ENCODE measurements at regions not wholly inside any gene's neighbourhood (a gene's known extent, or its start where the extent isn't known, plus 50 kb on each side); places are given as distances from the start of the nearest gene placed in this dataset.

DNA sequence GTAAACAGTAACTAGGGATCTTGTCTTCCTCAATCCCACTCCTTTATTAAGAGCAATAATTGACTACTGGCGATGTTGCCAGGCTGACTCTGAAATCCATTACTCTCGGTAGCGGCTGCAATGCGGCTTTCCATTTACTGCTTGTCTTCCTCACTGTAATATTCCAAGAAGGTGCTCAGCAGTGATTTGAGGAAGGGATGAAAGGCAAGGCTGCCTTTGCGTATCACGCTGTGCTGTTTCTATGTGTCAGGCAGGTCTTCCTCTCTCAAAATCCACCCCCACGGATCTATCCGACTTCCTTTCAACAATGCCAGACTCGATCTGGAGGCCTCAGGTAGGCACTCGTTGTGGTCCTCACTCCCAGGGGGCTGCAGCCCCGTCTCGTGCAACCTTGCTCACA is 261.4 kb upstream of the CDH4 start:
- CTCF ChIA-PET: no interaction called here
- no peaks in the 10 kb centered on the region for H3K27me3 ChIP-seq (ENCODE audit: insufficient read depth)
- H3K4me1 ChIP-seq (ENCODE audit: control insufficient read depth in 1 of 2, insufficient read depth in 2 of 2, low read depth in 1 of 2, low read length in 1 of 2): no peaks in the 10 kb centered on the region
- H3K36me3 ChIP-seq (replicated peaks in 1 of 2; ENCODE audit: control insufficient read depth in 1 of 2, insufficient read depth in 2 of 2, low read length in 1 of 2): no peaks in the 10 kb centered on the region
- H3K9me3 ChIP-seq: no peaks in the 10 kb centered on the region
- no peak overlapping the region for H3K9ac ChIP-seq
- WGBS (ENCODE audit: low lambda C conversion rate): 52% methylated on average over 12 of the region's 12 CpGs
- POLR2A ChIA-PET: no interaction called here
- H3F3A ChIP-seq (replicated peaks; ENCODE audit: insufficient read depth): no peaks in the 10 kb centered on the region
- no peak overlapping the region for H3K4me2 ChIP-seq
- no peak overlapping the region for H3K27ac ChIP-seq (ENCODE audit: low read depth in 2 of 2, low read length in 1 of 2)
- no peaks in the 10 kb centered on the region for H3K79me2 ChIP-seq (ENCODE audit: insufficient read depth)
- no peaks in the 10 kb centered on the region for H4K20me1 ChIP-seq (ENCODE audit: insufficient read depth)
- TF ChIP-seq MXI1 (IDR thresholded peaks at IDR 0.05; ENCODE audit: low read depth, low read length): no peak
- no peak for TF ChIP-seq CHD2 (IDR thresholded peaks at IDR 0.05; ENCODE audit: low read length, partially characterized antibody)
- TF ChIP-seq TEAD4 (IDR thresholded peaks at IDR 0.05; ENCODE audit: borderline replicate concordance, insufficient read depth): no peak
- TF ChIP-seq, protein P1, sequence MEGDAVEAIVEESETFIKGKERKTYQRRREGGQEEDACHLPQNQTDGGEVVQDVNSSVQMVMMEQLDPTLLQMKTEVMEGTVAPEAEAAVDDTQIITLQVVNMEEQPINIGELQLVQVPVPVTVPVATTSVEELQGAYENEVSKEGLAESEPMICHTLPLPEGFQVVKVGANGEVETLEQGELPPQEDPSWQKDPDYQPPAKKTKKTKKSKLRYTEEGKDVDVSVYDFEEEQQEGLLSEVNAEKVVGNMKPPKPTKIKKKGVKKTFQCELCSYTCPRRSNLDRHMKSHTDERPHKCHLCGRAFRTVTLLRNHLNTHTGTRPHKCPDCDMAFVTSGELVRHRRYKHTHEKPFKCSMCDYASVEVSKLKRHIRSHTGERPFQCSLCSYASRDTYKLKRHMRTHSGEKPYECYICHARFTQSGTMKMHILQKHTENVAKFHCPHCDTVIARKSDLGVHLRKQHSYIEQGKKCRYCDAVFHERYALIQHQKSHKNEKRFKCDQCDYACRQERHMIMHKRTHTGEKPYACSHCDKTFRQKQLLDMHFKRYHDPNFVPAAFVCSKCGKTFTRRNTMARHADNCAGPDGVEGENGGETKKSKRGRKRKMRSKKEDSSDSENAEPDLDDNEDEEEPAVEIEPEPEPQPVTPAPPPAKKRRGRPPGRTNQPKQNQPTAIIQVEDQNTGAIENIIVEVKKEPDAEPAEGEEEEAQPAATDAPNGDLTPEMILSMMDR (IDR thresholded peaks at IDR 0.05): no peak
- TF ChIP-seq RCOR1 (IDR thresholded peaks at IDR 0.05; ENCODE audit: low read length): no peak
- TF ChIP-seq, protein P2, sequence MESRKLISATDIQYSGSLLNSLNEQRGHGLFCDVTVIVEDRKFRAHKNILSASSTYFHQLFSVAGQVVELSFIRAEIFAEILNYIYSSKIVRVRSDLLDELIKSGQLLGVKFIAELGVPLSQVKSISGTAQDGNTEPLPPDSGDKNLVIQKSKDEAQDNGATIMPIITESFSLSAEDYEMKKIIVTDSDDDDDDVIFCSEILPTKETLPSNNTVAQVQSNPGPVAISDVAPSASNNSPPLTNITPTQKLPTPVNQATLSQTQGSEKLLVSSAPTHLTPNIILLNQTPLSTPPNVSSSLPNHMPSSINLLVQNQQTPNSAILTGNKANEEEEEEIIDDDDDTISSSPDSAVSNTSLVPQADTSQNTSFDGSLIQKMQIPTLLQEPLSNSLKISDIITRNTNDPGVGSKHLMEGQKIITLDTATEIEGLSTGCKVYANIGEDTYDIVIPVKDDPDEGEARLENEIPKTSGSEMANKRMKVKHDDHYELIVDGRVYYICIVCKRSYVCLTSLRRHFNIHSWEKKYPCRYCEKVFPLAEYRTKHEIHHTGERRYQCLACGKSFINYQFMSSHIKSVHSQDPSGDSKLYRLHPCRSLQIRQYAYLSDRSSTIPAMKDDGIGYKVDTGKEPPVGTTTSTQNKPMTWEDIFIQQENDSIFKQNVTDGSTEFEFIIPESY (IDR thresholded peaks at IDR 0.05; ENCODE audit: borderline replicate concordance, low read depth): no peak
- TF ChIP-seq FOXJ3 (CRISPR knock-in tag; IDR thresholded peaks at IDR 0.05): no peak
- TF ChIP-seq FOXM1 (IDR thresholded peaks at IDR 0.05; ENCODE audit: low read depth): no peak
- TF ChIP-seq, protein P3, sequence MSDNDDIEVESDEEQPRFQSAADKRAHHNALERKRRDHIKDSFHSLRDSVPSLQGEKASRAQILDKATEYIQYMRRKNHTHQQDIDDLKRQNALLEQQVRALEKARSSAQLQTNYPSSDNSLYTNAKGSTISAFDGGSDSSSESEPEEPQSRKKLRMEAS (IDR thresholded peaks at IDR 0.05; ENCODE audit: low read depth): no peak
- TF ChIP-seq EP300 (IDR thresholded peaks at IDR 0.05; ENCODE audit: borderline replicate concordance in 1 of 2, low read depth in 1 of 2, low read length in 1 of 2): no peak
- TF ChIP-seq RAD21 (IDR thresholded peaks at IDR 0.05; ENCODE audit: low read length): no peak
- TF ChIP-seq YY1 (IDR thresholded peaks at IDR 0.05; ENCODE audit: low read depth): no peak
- H3K4me3 ChIP-seq (ENCODE audit: low read depth in 2 of 2, low read length in 1 of 2): no peak overlapping the region
- H2AFZ ChIP-seq (ENCODE audit: low read depth): no peak overlapping the region
- no peaks in the 10 kb centered on the region for H3K9me2 ChIP-seq
- DNase-seq: no peak

DNA sequence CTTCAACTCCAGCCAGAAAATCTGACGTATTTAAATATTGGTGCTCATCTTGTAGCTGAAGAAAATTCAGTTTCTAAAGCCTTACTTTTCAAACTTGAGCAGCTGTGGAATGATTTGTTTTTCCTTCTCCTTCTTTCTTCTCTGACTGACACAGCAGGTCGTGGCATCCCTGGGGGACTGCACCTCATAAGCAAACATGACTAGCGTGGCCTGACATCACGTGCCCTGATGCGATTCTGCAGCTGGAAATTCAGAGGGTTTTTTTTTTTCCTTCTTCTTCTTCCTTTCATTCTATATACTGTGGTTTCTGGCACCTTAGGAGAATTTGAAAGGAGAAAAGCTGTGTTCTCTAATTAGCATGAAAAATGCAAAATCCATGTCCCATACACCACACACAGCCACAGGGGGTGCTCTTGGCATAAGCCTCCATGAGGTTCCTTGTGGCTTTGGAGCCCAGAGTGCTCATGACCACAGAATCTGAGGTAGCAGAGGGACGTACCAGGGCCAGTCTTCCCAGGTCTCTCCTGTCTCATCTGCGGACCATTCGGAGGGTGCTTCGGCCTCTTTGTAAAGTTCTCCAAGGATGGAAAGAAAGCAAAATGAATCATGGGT is 258.5 kb upstream of the CDH4 start:
- no peaks in the 10 kb centered on the region for H4K20me1 ChIP-seq (ENCODE audit: insufficient read depth)
- no peak overlapping the region for H3K4me2 ChIP-seq
- no peaks in the 10 kb centered on the region for H3K4me1 ChIP-seq (ENCODE audit: control insufficient read depth in 1 of 2, insufficient read depth in 2 of 2, low read depth in 1 of 2, low read length in 1 of 2)
- H3K27me3 ChIP-seq (ENCODE audit: insufficient read depth): no peaks in the 10 kb centered on the region
- peak; percentile 17 for DNase-seq
- H3K36me3 ChIP-seq (replicated peaks in 1 of 2; ENCODE audit: control insufficient read depth in 1 of 2, insufficient read depth in 2 of 2, low read length in 1 of 2): no peaks in the 10 kb centered on the region
- no peaks in the 10 kb centered on the region for H3F3A ChIP-seq (replicated peaks; ENCODE audit: insufficient read depth)
- H3K4me3 ChIP-seq (ENCODE audit: low read depth in 2 of 2, low read length in 1 of 2): no peak overlapping the region
- no peak overlapping the region for H3K9ac ChIP-seq
- 29% methylated on average over 9 of the region's 9 CpGs for WGBS (ENCODE audit: low lambda C conversion rate)
- no peaks in the 10 kb centered on the region for H3K79me2 ChIP-seq (ENCODE audit: insufficient read depth)
- no peaks in the 10 kb centered on the region for H3K9me3 ChIP-seq
- H3K27ac ChIP-seq (ENCODE audit: low read depth in 2 of 2, low read length in 1 of 2): no peak overlapping the region
- CTCF ChIA-PET: no interaction called here
- POLR2A ChIA-PET: no interaction called here
- H3K9me2 ChIP-seq: no peaks in the 10 kb centered on the region
- no peak overlapping the region for H2AFZ ChIP-seq (ENCODE audit: low read depth)
- TF ChIP-seq, protein P3 (IDR thresholded peaks at IDR 0.05; ENCODE audit: low read depth): no peak
- TF ChIP-seq JUND (IDR thresholded peaks at IDR 0.05) (no peak), SIN3A (IDR thresholded peaks at IDR 0.05; ENCODE audit: borderline replicate concordance, low read depth, low read length) (no peak), FOXM1 (IDR thresholded peaks at IDR 0.05; ENCODE audit: low read depth) (no peak), RAD21 (IDR thresholded peaks at IDR 0.05; ENCODE audit: low read length) (no peak), FOSL2 (IDR thresholded peaks at IDR 0.05; ENCODE audit: borderline replicate concordance, low read depth) (no peak), EP300 (IDR thresholded peaks at IDR 0.05; ENCODE audit: borderline replicate concordance in 1 of 2, low read depth in 1 of 2, low read length in 1 of 2) (no peak), MXI1 (IDR thresholded peaks at IDR 0.05; ENCODE audit: low read depth, low read length) (no peak), FOXJ3 (CRISPR knock-in tag; IDR thresholded peaks at IDR 0.05) (no peak), GABPA (IDR thresholded peaks at IDR 0.05; ENCODE audit: low read depth) (no peak)
- TF ChIP-seq, protein P4, sequence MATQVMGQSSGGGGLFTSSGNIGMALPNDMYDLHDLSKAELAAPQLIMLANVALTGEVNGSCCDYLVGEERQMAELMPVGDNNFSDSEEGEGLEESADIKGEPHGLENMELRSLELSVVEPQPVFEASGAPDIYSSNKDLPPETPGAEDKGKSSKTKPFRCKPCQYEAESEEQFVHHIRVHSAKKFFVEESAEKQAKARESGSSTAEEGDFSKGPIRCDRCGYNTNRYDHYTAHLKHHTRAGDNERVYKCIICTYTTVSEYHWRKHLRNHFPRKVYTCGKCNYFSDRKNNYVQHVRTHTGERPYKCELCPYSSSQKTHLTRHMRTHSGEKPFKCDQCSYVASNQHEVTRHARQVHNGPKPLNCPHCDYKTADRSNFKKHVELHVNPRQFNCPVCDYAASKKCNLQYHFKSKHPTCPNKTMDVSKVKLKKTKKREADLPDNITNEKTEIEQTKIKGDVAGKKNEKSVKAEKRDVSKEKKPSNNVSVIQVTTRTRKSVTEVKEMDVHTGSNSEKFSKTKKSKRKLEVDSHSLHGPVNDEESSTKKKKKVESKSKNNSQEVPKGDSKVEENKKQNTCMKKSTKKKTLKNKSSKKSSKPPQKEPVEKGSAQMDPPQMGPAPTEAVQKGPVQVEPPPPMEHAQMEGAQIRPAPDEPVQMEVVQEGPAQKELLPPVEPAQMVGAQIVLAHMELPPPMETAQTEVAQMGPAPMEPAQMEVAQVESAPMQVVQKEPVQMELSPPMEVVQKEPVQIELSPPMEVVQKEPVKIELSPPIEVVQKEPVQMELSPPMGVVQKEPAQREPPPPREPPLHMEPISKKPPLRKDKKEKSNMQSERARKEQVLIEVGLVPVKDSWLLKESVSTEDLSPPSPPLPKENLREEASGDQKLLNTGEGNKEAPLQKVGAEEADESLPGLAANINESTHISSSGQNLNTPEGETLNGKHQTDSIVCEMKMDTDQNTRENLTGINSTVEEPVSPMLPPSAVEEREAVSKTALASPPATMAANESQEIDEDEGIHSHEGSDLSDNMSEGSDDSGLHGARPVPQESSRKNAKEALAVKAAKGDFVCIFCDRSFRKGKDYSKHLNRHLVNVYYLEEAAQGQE (IDR thresholded peaks at IDR 0.05; ENCODE audit: low read depth, low read length): no peak
- TF ChIP-seq, protein P5, sequence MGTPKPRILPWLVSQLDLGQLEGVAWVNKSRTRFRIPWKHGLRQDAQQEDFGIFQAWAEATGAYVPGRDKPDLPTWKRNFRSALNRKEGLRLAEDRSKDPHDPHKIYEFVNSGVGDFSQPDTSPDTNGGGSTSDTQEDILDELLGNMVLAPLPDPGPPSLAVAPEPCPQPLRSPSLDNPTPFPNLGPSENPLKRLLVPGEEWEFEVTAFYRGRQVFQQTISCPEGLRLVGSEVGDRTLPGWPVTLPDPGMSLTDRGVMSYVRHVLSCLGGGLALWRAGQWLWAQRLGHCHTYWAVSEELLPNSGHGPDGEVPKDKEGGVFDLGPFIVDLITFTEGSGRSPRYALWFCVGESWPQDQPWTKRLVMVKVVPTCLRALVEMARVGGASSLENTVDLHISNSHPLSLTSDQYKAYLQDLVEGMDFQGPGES (IDR thresholded peaks at IDR 0.05; ENCODE audit: low read depth, low read length): no peak

Data from SK-N-SH (cell line).